ENCODE measurements at regions not wholly inside any gene's neighbourhood (a gene's known extent, or its start where the extent isn't known, plus 50 kb on each side); places are given as distances from the start of the nearest gene placed in this dataset.

GRCh38 chr1:79629414-79629813, 622.9 kb upstream of the ADGRL4 start:
- CTCF ChIA-PET = no interaction called here
- Histone ChIP-seq H3K27ac (ENCODE audit: low read length) (no peak overlapping the region), H3K9me3 (ENCODE audit: control insufficient read depth, insufficient read depth, low read depth, low read length) (no peaks in the 10 kb centered on the region; the same call in 1 of the 2 replicates), H3K36me3 (ENCODE audit: control insufficient read depth, insufficient read depth, low read length) (no peaks in the 10 kb centered on the region), H3K4me3 (ENCODE audit: low read depth in 2 of 2, low read length in 2 of 2) (no peak overlapping the region), H3K27me3 (ENCODE audit: control insufficient read depth, insufficient read depth, low read length) (no peaks in the 10 kb centered on the region), H3K4me1 (ENCODE audit: control insufficient read depth, insufficient read depth, low read length) (no peaks in the 10 kb centered on the region)
- TF ChIP-seq, protein P1, sequence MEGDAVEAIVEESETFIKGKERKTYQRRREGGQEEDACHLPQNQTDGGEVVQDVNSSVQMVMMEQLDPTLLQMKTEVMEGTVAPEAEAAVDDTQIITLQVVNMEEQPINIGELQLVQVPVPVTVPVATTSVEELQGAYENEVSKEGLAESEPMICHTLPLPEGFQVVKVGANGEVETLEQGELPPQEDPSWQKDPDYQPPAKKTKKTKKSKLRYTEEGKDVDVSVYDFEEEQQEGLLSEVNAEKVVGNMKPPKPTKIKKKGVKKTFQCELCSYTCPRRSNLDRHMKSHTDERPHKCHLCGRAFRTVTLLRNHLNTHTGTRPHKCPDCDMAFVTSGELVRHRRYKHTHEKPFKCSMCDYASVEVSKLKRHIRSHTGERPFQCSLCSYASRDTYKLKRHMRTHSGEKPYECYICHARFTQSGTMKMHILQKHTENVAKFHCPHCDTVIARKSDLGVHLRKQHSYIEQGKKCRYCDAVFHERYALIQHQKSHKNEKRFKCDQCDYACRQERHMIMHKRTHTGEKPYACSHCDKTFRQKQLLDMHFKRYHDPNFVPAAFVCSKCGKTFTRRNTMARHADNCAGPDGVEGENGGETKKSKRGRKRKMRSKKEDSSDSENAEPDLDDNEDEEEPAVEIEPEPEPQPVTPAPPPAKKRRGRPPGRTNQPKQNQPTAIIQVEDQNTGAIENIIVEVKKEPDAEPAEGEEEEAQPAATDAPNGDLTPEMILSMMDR (IDR thresholded peaks at IDR 0.05) = no peak
- no peak for TF ChIP-seq TCF7L2 (IDR thresholded peaks at IDR 0.05; ENCODE audit: low read depth, low read length)
- no peak for TF ChIP-seq SIN3A (IDR thresholded peaks at IDR 0.05; ENCODE audit: borderline replicate concordance, insufficient read depth, low read depth, low read length)
- no peak for TF ChIP-seq POLR2AphosphoS5 (IDR thresholded peaks at IDR 0.05; ENCODE audit: low read depth, low read length)
- no peak for TF ChIP-seq REST (IDR thresholded peaks at IDR 0.05; ENCODE audit: insufficient read depth in 1 of 2, low read depth in 2 of 2, low read length in 1 of 2)
- BruUV-seq (replicated peaks) = no TSS peak
- POLR2A ChIA-PET = no interaction called here
- intact Hi-C loops (cut with micrococcal nuclease; ENCODE audit: unreplicated experiment) (no loop called here), in situ Hi-C loops (cut with HindIII; ENCODE audit: low pct_unique_long_range_greater_than_20kb, low sequenced_read_pairs) (no loop called here)
- DNase-seq (ENCODE audit: low read depth, low spot score) (no peak), ATAC-seq (no peak)

GRCh38 chr1:79617777-79618176, 611.2 kb upstream of the ADGRL4 start:
- CTCF ChIA-PET = no interaction called here
- TF ChIP-seq, protein P1 (IDR thresholded peaks at IDR 0.05) = peak; percentile 18; the same call in 1 of the 2 replicates
- no peak for TF ChIP-seq TCF7L2 (IDR thresholded peaks at IDR 0.05; ENCODE audit: low read depth, low read length)
- TF ChIP-seq REST (IDR thresholded peaks at IDR 0.05; ENCODE audit: insufficient read depth in 1 of 2, low read depth in 2 of 2, low read length in 1 of 2) = no peak

More at GRCh38 chr1:79617777-79618176, 611.2 kb upstream of the ADGRL4 start:
- H3K27ac ChIP-seq (ENCODE audit: low read length) = no peak overlapping the region
- no TSS peak for BruUV-seq (replicated peaks)
- in situ Hi-C loops (cut with HindIII; ENCODE audit: low pct_unique_long_range_greater_than_20kb, low sequenced_read_pairs) = no loop called here
- no peaks in the 10 kb centered on the region for H3K4me1 ChIP-seq (ENCODE audit: control insufficient read depth, insufficient read depth, low read length)
- H3K9me3 ChIP-seq (ENCODE audit: control insufficient read depth, insufficient read depth, low read depth, low read length) = no peaks in the 10 kb centered on the region
- no peaks in the 10 kb centered on the region for H3K27me3 ChIP-seq (ENCODE audit: control insufficient read depth, insufficient read depth, low read length)
- DNase-seq (ENCODE audit: low read depth, low spot score) (no peak), ATAC-seq (no peak)
- POLR2A ChIA-PET = no interaction called here
- intact Hi-C loops (cut with micrococcal nuclease; ENCODE audit: unreplicated experiment) = no loop called here
- H3K36me3 ChIP-seq (ENCODE audit: control insufficient read depth, insufficient read depth, low read length) = no peaks in the 10 kb centered on the region
- no peak overlapping the region for H3K4me3 ChIP-seq (ENCODE audit: low read depth in 2 of 2, low read length in 2 of 2)

Data from Panc1 (cell line).